ENCODE measurements at regions not wholly inside any gene's neighbourhood (a gene's known extent, or its start where the extent isn't known, plus 50 kb on each side); places are given as distances from the start of the nearest gene placed in this dataset.

GRCh38 chr10:28879246-28879645 is 201.9 kb downstream of the BAMBI start:
- no peak for TF ChIP-seq POLR2A (IDR thresholded peaks at IDR 0.05)
- no peak for TF ChIP-seq CTCF (IDR thresholded peaks at IDR 0.05)
- TF ChIP-seq EP300 (IDR thresholded peaks at IDR 0.05), result no peak
- no peak for TF ChIP-seq POLR2AphosphoS5 (IDR thresholded peaks at IDR 0.05)

Data from stomach (tissue), 4 donors.